ENCODE measurements at regions not wholly inside any gene's neighbourhood (a gene's known extent, or its start where the extent isn't known, plus 50 kb on each side); places are given as distances from the start of the nearest gene placed in this dataset.

- Histone ChIP-seq H3K36me3 (no peaks in the 10 kb centered on the region), H3K27ac (no peak overlapping the region), H3K4me3 (no peak overlapping the region), H3K9me3 (peaks cover 0 to 9% (median 0%) of the 10 kb centered on the region in 3 donors), H3K4me1 (no peaks in the 10 kb centered on the region), H3K27me3 (no peaks in the 10 kb centered on the region)
- no peak for DNase-seq
- intact Hi-C loops (cut with DNase I; ENCODE audit: low total_unique reads) = no loop called here
- no peak for TF ChIP-seq CTCF (IDR thresholded peaks at IDR 0.05)
Observed at GRCh38 chr7:57343901-57344622, 105.9 kb upstream of the ZNF716 start.

- Histone ChIP-seq H3K9me3 (peaks cover 0 to 9% (median 0%) of the 10 kb centered on the region in 3 donors), H3K27me3 (no peaks in the 10 kb centered on the region), H3K4me3 (no peak overlapping the region), H3K36me3 (no peaks in the 10 kb centered on the region), H3K27ac (no peak overlapping the region), H3K4me1 (no peaks in the 10 kb centered on the region)
- intact Hi-C loops (cut with DNase I; ENCODE audit: low total_unique reads) = no loop called here
- TF ChIP-seq CTCF (IDR thresholded peaks at IDR 0.05) = no peak
- DNase-seq = no peak
Observed at GRCh38 chr7:57344957-57345356, 105.0 kb upstream of the ZNF716 start.

GRCh38 chr7:57348646-57349269 lies 101.2 kb upstream of the ZNF716 start:
- no peak for DNase-seq
- H3K9me3 ChIP-seq = peaks cover 0 to 9% (median 0%) of the 10 kb centered on the region in 3 donors
- intact Hi-C loops (cut with DNase I; ENCODE audit: low total_unique reads) = no loop called here

GRCh38 chr7:57354195-57354594 lies 95.8 kb upstream of the ZNF716 start:
- Histone ChIP-seq H3K4me3 (no peak overlapping the region), H3K4me1 (no peaks in the 10 kb centered on the region), H3K27ac (no peak overlapping the region), H3K9me3 (no peaks in the 10 kb centered on the region), H3K36me3 (no peaks in the 10 kb centered on the region), H3K27me3 (no peaks in the 10 kb centered on the region)
- DNase-seq = no peak
- intact Hi-C loops (cut with DNase I; ENCODE audit: low total_unique reads) = no loop called here
- TF ChIP-seq CTCF (IDR thresholded peaks at IDR 0.05) = no peak

More at GRCh38 chr7:57348646-57349269, 101.2 kb upstream of the ZNF716 start:
- H3K36me3 ChIP-seq = no peaks in the 10 kb centered on the region
- no peaks in the 10 kb centered on the region for H3K4me1 ChIP-seq
- H3K27me3 ChIP-seq = no peaks in the 10 kb centered on the region
- no peak overlapping the region for H3K4me3 ChIP-seq
- no peak for TF ChIP-seq CTCF (IDR thresholded peaks at IDR 0.05)
- H3K27ac ChIP-seq = no peak overlapping the region

DNA sequence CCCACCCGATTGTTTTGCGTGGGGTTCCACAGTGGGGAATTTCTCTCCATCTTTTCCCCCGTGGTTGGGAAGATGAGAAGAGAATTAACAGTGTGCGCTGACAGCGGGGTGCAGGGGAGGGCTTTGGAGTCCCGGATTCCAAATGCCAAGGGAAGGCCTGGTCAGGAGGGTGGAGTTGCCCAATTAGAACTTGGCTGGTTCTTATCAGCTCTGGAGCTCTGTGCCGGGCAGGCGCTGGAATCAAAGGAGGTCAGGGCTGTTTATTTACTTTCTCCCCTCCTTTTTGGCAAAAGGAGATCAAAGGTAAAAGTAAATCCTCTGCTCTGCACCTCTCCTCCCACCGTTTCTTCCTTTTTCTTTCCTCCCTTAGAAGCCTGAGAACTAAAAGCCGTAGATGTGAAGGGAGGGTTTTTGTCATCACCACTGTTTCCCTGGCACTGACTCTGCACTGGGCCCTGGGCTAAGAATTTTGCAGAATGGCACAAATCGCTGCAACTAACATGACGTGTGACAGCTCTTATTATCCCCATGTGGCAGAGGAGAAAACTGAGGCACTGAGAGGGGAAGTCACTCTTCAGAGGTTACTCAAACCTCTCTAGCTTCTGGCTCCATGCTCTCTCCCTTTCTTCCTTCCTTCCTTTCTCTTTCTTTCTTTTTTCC lies 95.2 kb upstream of the ZNF716 start:
- intact Hi-C loops (cut with DNase I; ENCODE audit: low total_unique reads) = no loop called here
- H3K4me3 ChIP-seq = no peak overlapping the region
- no peaks in the 10 kb centered on the region for H3K9me3 ChIP-seq
- no peaks in the 10 kb centered on the region for H3K36me3 ChIP-seq
- H3K4me1 ChIP-seq = no peaks in the 10 kb centered on the region
- no peak for TF ChIP-seq CTCF (IDR thresholded peaks at IDR 0.05)
- H3K27me3 ChIP-seq = no peaks in the 10 kb centered on the region
- H3K27ac ChIP-seq = no peak overlapping the region
- DNase-seq = no peak

Measured in tibial artery (tissue), 4 donors.